CD4-positive, CD25-positive, alpha-beta regulatory T cell (primary cell): ENCODE measurements at regions not wholly inside any gene's neighbourhood (a gene's known extent, or its start where the extent isn't known, plus 50 kb on each side); places are given as distances from the start of the nearest gene placed in this dataset.

Experiments
- ATAC-seq, 2 donors: fragments of 150-1000 bp; cut with Tn5 transposase; one replicate each; pipeline ENCODE4 v1.10.0; 2021; ENCODE audit warnings: low read depth in 2 of 2, moderate number of reproducible peaks in 2 of 2, moderate library complexity in 1 of 2
- DNase-seq, 3 donors: peaks; one replicate each; pipeline versions ENCODE4 v3.0.0 to v3.0.0-alpha.2; 2012 to 2022; ENCODE audit warnings: mixed read lengths in 1 of 3
- H3K27ac ChIP-seq: one replicate; pipeline ENCODE4 v1.7.0; 2013; ENCODE audit warnings: mild to moderate bottlenecking, low read length; ENCODE audit not compliant: insufficient read depth, poor library complexity, severe bottlenecking
- H3K27me3 ChIP-seq: one replicate; pipeline ENCODE4 v1.7.0; 2013; ENCODE audit warnings: low read length; ENCODE audit not compliant: control insufficient read depth, insufficient read depth
- H3K36me3 ChIP-seq: one replicate; pipeline ENCODE4 v1.7.0; 2013; ENCODE audit warnings: mild to moderate bottlenecking, low read length, moderate library complexity; ENCODE audit not compliant: control insufficient read depth, insufficient read depth
- H3K4me1 ChIP-seq: 2 replicates; pipeline ENCODE4 v1.7.0; 2013; ENCODE audit warnings: mild to moderate bottlenecking, low read length; ENCODE audit not compliant: insufficient read depth, control insufficient read depth, poor library complexity, severe bottlenecking
- H3K4me3 ChIP-seq: one replicate; pipeline ENCODE4 v1.7.0; 2013; ENCODE audit warnings: low read depth, mild to moderate bottlenecking, low read length, moderate library complexity
- H3K9me3 ChIP-seq, 2 experiments: 1 replicate in 1 of 2; 2 replicates in 1 of 2; pipeline ENCODE4 v1.7.0; 2013; ENCODE audit warnings: low read length in 2 of 2, mild to moderate bottlenecking in 1 of 2, moderate library complexity in 1 of 2; ENCODE audit not compliant: control insufficient read depth in 2 of 2
- H3K27ac Mint-ChIP-seq, 3 donors: one replicate each; pipeline ENCODE4 v1.8.0; 2020 to 2022; ENCODE audit warnings: mild to moderate bottlenecking in 3 of 3, mixed read lengths in 3 of 3, moderate library complexity in 2 of 3
- H3K27me3 Mint-ChIP-seq: one replicate; pipeline ENCODE4 v1.8.0; 2022; ENCODE audit warnings: mild to moderate bottlenecking, mixed read lengths
- H3K36me3 Mint-ChIP-seq: one replicate; pipeline ENCODE4 v1.8.0; 2020; ENCODE audit warnings: mixed read lengths
- H3K4me1 Mint-ChIP-seq, 4 donors: one replicate each; pipeline ENCODE4 v1.8.0; 2020 to 2022; ENCODE audit warnings: mixed read lengths in 4 of 4, mild to moderate bottlenecking in 1 of 4
- H3K4me3 Mint-ChIP-seq, 4 donors: one replicate each; pipeline ENCODE4 v1.8.0; 2020 to 2022; ENCODE audit warnings: mild to moderate bottlenecking in 4 of 4, mixed read lengths in 4 of 4, moderate library complexity in 3 of 4
- H3K9me3 Mint-ChIP-seq, 7 donors: one replicate each; pipeline ENCODE4 v1.8.0; 2020 to 2022; ENCODE audit warnings: mixed read lengths in 7 of 7, mild to moderate bottlenecking in 3 of 7, moderate library complexity in 2 of 7

DNA sequence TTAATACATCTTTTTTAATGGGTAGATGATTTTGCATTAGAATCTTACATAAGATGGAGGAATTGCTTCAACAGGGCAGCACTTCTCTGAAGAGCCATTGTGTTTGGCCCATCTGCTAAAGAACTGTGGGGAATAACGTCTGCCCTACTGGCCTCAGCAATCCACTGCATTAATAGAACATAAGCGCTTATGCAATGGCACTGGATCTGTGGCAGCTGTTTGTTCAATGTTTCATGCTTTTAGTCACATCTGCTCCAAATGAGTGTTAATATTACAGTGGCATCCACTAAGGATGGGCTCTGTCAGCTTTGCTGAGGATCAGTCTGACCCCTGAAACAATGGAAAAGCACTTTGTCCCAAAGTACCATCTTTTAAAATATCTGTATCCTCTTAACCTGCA, 279.0 kb upstream of the GK2 start:
- Mint-ChIP-seq H3K4me3 (no peak overlapping the region), H3K9me3 (peaks cover 0 to 4% (median 0%) of the 10 kb centered on the region in 7 donors), H3K4me1 (peaks cover 0 to 16% (median 5%) of the 10 kb centered on the region in 4 donors), H3K36me3 (no peaks in the 10 kb centered on the region), H3K27me3 (peaks cover 6% of the 10 kb centered on the region), H3K27ac (no peak overlapping the region)
- H3K27me3 ChIP-seq, result no peaks in the 10 kb centered on the region
- H3K36me3 ChIP-seq, result no peaks in the 10 kb centered on the region
- H3K27ac ChIP-seq, result no peak overlapping the region
- ATAC-seq (no peak), DNase-seq (no peak)
- no peak overlapping the region for H3K4me3 ChIP-seq
- no peaks in the 10 kb centered on the region for H3K9me3 ChIP-seq
- no peaks in the 10 kb centered on the region for H3K4me1 ChIP-seq

DNA sequence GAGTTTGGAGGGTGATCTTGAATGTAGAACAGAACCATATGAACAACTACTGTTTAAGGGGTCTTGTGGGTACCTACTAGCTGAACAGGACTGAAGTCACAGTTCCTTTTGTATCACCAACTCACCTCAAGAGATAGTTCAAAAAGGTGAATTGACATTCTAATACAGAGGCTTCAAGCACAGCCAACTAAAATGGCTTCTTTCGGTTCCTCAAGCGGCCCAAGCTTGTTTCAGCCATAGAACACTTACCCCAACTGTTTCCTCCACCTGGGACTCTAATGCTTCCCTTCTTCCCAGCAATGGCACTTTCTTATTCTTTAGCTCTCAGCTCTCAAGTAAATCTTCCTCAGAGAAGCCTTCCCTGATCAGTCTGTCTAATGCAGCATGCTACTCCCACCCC, 277.5 kb upstream of the GK2 start:
- no peak overlapping the region for H3K4me3 Mint-ChIP-seq
- Histone ChIP-seq H3K9me3 (no peaks in the 10 kb centered on the region), H3K27ac (no peak overlapping the region), H3K4me3 (no peak overlapping the region), H3K4me1 (no peaks in the 10 kb centered on the region), H3K36me3 (no peaks in the 10 kb centered on the region), H3K27me3 (no peaks in the 10 kb centered on the region)
- no peak overlapping the region for H3K27ac Mint-ChIP-seq
- DNase-seq (no peak), ATAC-seq (no peak)
- H3K9me3 Mint-ChIP-seq, result peaks cover 0 to 4% (median 0%) of the 10 kb centered on the region in 7 donors
- H3K4me1 Mint-ChIP-seq, result peaks cover 0 to 16% (median 5%) of the 10 kb centered on the region in 4 donors
- H3K36me3 Mint-ChIP-seq, result no peaks in the 10 kb centered on the region
- peaks cover 1% of the 10 kb centered on the region for H3K27me3 Mint-ChIP-seq

- no peaks in the 10 kb centered on the region for H3K36me3 ChIP-seq
- no peaks in the 10 kb centered on the region for H3K4me1 ChIP-seq
- Mint-ChIP-seq H3K36me3 (no peaks in the 10 kb centered on the region), H3K4me3 (no peak overlapping the region), H3K4me1 (peaks cover 0 to 16% (median 7%) of the 10 kb centered on the region in 4 donors), H3K9me3 (peaks cover 0 to 4% (median 0%) of the 10 kb centered on the region in 7 donors), H3K27ac (peak overlapping the region in 1 of 3 donors; percentile 27), H3K27me3 (no peaks in the 10 kb centered on the region)
- no peak overlapping the region for H3K27ac ChIP-seq
- ATAC-seq (no peak), DNase-seq (no peak)
- H3K9me3 ChIP-seq, result no peaks in the 10 kb centered on the region
- H3K4me3 ChIP-seq, result no peak overlapping the region
- no peaks in the 10 kb centered on the region for H3K27me3 ChIP-seq
Measured at GRCh38 chr4:79684516-79684915, 276.5 kb upstream of the GK2 start.

GRCh38 chr4:79682801-79683530, 274.9 kb upstream of the GK2 start:
- DNase-seq (no peak), ATAC-seq (no peak)
- no peak overlapping the region for H3K4me3 Mint-ChIP-seq
- no peaks in the 10 kb centered on the region for H3K9me3 ChIP-seq
- no peak overlapping the region for H3K27ac ChIP-seq
- no peaks in the 10 kb centered on the region for H3K27me3 ChIP-seq
- H3K27me3 Mint-ChIP-seq, result no peaks in the 10 kb centered on the region
- H3K27ac Mint-ChIP-seq, result no peak overlapping the region
- no peaks in the 10 kb centered on the region for H3K36me3 Mint-ChIP-seq
- no peaks in the 10 kb centered on the region for H3K36me3 ChIP-seq
- peaks cover 0 to 4% (median 0%) of the 10 kb centered on the region in 7 donors for H3K9me3 Mint-ChIP-seq
- H3K4me3 ChIP-seq, result no peak overlapping the region
- peaks cover 0 to 22% (median 7%) of the 10 kb centered on the region in 4 donors for H3K4me1 Mint-ChIP-seq
- no peaks in the 10 kb centered on the region for H3K4me1 ChIP-seq

DNA sequence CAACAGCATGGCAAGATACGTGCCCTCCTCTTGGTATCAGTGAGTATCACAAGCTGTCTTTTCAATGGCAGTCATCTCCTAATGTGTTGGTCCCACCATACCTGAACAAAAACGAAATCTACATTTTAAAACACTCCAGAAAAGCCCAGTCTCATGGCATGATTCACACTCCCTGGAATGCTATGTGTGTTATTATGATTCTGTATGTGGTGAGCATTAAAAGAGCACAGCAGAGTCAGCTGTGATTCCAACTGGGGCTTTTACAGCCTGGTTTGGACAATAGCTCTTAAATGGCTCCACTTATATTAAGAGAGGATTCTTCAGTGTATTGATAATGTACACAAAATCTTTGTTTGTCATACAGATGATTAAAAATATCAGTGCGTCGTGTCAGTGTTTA, 274.1 kb upstream of the GK2 start:
- H3K27me3 Mint-ChIP-seq, result no peaks in the 10 kb centered on the region
- peaks cover 0 to 22% (median 7%) of the 10 kb centered on the region in 4 donors for H3K4me1 Mint-ChIP-seq
- H3K36me3 Mint-ChIP-seq, result no peaks in the 10 kb centered on the region
- no peak overlapping the region for H3K27ac ChIP-seq
- H3K9me3 Mint-ChIP-seq, result peaks cover 0 to 4% (median 0%) of the 10 kb centered on the region in 7 donors
- ATAC-seq (no peak), DNase-seq (no peak)
- no peaks in the 10 kb centered on the region for H3K36me3 ChIP-seq
- H3K9me3 ChIP-seq, result no peaks in the 10 kb centered on the region
- H3K4me3 ChIP-seq, result no peak overlapping the region
- no peaks in the 10 kb centered on the region for H3K27me3 ChIP-seq
- H3K4me3 Mint-ChIP-seq, result no peak overlapping the region
- no peaks in the 10 kb centered on the region for H3K4me1 ChIP-seq
- H3K27ac Mint-ChIP-seq, result no peak overlapping the region

DNA sequence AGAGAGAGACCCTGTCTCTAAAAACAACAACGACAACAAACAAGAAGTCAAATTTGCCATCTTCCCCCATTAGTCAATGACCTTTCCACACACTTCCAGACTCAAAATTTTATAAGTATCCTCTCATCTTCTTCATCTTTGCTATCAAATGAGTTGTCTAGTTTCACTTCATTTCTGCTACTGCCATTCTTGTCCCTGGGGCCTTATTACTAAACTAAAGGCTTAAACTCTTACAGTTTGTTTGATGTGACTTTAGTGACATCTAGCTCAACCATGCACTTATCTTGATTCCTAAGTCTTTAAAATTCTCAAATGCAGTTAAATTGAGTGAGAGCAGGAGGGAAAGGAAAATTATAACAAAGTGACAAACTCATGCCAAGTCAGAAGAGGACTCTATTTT, 271.8 kb upstream of the GK2 start:
- no peaks in the 10 kb centered on the region for H3K27me3 Mint-ChIP-seq

GRCh38 chr4:79678472-79679202, 270.6 kb upstream of the GK2 start:
- Histone ChIP-seq H3K27me3 (no peaks in the 10 kb centered on the region), H3K4me1 (no peaks in the 10 kb centered on the region), H3K27ac (no peak overlapping the region), H3K36me3 (no peaks in the 10 kb centered on the region), H3K9me3 (no peaks in the 10 kb centered on the region), H3K4me3 (no peak overlapping the region)
- H3K27ac Mint-ChIP-seq, result no peak overlapping the region
- no peaks in the 10 kb centered on the region for H3K27me3 Mint-ChIP-seq
- H3K4me1 Mint-ChIP-seq, result peaks cover 0 to 7% (median 1%) of the 10 kb centered on the region in 4 donors
- peaks cover 0 to 3% (median 0%) of the 10 kb centered on the region in 7 donors for H3K9me3 Mint-ChIP-seq
- DNase-seq, result peak in 1 of 3 donors; percentile 2
- no peak for ATAC-seq
- no peaks in the 10 kb centered on the region for H3K36me3 Mint-ChIP-seq
- no peak overlapping the region for H3K4me3 Mint-ChIP-seq

More for the DNA sequence above, 271.8 kb upstream of the GK2 start:
- ATAC-seq (no peak), DNase-seq (peak in 1 of 3 donors; percentile 1)
- H3K27ac Mint-ChIP-seq, result no peak overlapping the region
- H3K36me3 Mint-ChIP-seq, result no peaks in the 10 kb centered on the region
- no peaks in the 10 kb centered on the region for H3K9me3 ChIP-seq
- H3K27me3 ChIP-seq, result no peaks in the 10 kb centered on the region
- peaks cover 0 to 14% (median 2%) of the 10 kb centered on the region in 4 donors for H3K4me1 Mint-ChIP-seq
- H3K4me3 ChIP-seq, result no peak overlapping the region
- no peaks in the 10 kb centered on the region for H3K4me1 ChIP-seq
- H3K27ac ChIP-seq, result no peak overlapping the region
- H3K36me3 ChIP-seq, result no peaks in the 10 kb centered on the region
- H3K4me3 Mint-ChIP-seq, result no peak overlapping the region
- H3K9me3 Mint-ChIP-seq, result peaks cover 0 to 4% (median 0%) of the 10 kb centered on the region in 7 donors
